Stimulated activated CD8-positive, alpha-beta memory T cell treated with anti-CD3 and anti-CD28 coated beads, Interleukin-15, amount 100 ng/mL, for 48 hours (primary cell): ENCODE measurements at regions not wholly inside any gene's neighbourhood (a gene's known extent, or its start where the extent isn't known, plus 50 kb on each side); places are given as distances from the start of the nearest gene placed in this dataset.

Experiments
- DNase-seq, 2 donors: peaks; one replicate each; pipeline ENCODE4 v3.0.0-alpha.2; 2020; ENCODE audit warnings: low read depth in 2 of 2

- DNase-seq, result no peak
These were observed 824.3 kb upstream of the ZEB2 start for GRCh38 chr2:145344076-145344724.

DNA sequence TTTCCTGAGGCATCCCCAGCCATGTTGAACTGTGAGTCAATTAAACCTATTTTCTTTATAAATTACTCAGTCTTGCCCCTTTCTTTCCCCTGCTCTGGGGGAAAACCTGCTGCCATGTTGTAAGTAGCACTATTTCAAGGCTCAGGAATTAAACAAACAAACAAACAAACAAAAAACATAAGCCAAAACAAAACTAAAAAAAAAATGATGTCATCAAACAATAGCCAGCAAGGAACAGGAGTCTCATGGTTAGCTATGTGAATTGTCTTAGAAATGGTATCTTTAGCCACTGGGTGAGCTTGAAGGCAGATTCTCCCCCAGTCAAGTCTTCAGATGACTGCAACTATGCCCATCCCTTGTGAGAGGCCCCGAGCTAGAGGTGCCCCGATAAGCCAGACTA, 823.4 kb upstream of the ZEB2 start:
- DNase-seq, result no peak

- no peak for DNase-seq
These were observed 821.6 kb upstream of the ZEB2 start for GRCh38 chr2:145341536-145341935.

DNA sequence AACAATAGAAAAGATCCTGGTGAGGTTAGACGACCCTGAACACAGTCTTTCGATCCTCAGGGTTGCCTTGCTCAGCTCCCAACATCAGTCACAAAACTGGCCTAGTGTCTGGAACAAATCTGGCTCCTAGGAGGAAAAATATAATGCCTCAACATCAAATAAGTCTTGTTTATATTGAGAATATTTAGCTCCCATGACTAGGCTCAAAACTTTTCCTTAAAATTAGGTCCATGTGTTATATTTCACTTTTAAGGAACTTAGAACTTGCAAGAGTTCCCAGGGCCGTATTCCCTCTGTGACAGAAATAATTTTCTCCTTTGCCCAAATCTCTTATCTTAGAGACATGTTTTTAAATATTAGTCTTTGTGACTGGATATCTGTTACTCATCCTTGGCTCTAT, 819.7 kb upstream of the ZEB2 start:
- DNase-seq, result no peak

DNA sequence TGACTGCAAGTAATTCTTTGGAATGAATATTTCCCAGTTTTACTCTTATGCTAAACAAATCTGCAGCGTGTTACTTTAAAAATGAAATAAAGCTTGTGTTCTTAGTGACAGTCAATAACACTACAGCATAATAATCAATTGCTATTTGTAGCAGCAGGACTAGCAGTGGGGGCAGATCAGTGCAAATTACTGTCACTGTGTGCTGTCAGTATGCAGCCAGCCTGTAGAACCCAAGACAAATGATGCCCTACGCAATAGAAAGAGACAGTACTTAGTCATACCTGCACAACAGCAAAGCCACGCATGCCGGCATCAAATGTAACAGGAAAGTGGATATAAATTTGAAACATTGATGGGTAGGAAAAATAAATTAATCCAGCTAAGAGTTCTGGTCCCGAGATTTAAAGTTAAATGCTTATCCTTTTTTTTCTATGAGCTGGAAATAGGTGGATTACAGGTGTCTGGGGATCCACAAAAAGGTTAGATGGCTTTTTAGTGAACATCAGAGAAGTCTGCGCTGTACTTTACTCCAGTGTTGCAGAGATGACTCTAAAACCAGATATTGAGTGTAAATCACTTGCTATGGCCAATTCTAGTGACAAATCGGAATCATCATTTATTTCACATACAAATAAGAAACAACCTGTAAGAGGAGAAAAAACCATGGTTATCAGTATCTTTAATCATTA, 812.4 kb upstream of the ZEB2 start:
- no peak for DNase-seq

DNA sequence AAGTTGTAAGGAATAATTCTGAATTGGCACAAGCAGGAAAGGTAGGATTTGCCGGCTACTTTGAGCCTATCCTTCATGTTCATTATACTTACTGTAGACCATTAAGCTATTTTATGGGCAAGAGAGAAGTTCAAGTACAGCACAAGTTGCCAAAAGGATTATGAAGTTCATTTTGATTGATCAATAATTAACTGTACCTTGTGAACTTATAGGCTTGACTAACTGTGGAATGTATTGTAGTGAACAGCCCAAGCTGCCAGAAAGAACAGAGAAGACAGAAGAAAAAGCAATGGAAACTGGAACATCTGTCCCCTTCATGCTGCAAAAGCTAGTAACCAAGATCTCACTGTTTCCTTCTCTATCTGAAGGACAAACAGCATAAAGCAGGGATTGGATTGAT, 810.1 kb upstream of the ZEB2 start:
- no peak for DNase-seq

DNA sequence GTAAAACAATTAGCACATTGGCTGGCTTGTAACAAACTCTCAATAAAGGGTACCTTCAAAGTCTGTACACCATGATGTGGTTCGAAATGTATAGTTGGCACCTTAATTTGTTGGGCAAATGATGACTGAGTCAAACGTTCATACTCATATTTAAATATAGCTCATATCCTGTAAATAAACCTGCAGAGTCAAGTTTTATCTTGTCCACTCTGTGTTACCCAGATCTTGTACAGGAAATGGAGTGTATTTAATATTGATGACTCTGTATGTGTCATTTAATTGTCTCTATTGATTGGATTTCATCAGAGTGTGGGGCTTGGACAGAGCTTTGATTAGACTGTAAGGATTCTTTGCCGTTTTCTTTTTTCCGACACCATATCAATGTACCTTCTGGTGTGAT, 805.6 kb upstream of the ZEB2 start:
- DNase-seq, result no peak

GRCh38 chr2:145324748-145325147, 804.8 kb upstream of the ZEB2 start:
- no peak for DNase-seq

DNA sequence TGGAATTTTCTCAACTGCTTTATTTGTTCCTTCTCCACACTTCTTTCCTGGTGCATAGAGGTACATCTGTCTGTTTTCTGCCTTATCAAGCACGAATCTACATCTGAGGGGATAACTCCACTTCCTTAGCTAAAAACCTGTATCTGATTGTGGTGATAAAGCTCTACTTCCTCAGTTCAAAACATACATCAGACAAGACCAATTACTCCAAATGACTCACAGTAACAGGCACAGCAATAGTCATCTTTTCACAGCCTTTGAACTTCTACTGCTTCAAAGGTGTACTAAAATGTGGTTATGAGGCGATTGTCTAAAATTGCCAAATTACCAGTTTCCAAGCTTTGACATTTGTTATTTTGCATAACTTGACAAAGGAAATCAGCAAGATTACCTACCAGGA, 803.6 kb upstream of the ZEB2 start:
- no peak for DNase-seq

DNA sequence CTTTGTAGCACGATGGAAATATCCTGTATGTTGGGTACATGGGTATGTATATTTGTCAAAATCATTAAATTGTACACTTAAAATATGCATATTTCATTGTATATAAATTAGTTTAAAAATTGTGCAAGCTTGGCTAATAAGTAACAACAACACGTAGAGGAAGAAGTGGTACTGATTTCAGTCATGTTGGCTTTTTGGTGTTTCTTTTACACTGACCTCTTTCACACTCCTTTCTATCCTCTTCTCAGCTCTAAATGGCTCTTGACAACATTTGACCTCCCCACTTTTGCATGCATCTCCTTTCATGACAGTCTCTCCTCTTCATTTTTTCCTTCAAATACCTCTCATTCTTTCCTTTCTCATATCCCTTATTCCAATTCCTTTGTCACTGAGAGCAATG, 801.4 kb upstream of the ZEB2 start:
- no peak for DNase-seq

DNA sequence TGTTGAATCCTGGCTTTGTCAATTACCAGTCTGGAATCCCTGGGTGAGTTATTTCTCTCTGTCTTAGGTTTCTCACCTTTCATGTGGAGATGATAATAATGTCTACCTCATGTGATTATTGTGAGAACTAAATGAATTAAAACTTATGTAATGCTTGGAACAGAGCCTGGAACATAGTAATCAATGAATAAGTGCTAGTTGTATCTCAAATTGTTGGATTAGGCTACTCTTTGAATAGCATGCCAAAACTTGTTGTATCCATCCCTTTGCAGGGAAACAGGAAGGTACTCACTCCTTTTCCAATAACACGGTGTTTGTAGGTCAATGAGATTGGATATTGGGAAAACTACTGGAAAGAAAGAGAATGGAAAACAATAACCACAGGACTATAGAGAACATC, 796.6 kb upstream of the ZEB2 start:
- no peak for DNase-seq

GRCh38 chr2:145315053-145315452, 795.1 kb upstream of the ZEB2 start:
- DNase-seq, result no peak

DNA sequence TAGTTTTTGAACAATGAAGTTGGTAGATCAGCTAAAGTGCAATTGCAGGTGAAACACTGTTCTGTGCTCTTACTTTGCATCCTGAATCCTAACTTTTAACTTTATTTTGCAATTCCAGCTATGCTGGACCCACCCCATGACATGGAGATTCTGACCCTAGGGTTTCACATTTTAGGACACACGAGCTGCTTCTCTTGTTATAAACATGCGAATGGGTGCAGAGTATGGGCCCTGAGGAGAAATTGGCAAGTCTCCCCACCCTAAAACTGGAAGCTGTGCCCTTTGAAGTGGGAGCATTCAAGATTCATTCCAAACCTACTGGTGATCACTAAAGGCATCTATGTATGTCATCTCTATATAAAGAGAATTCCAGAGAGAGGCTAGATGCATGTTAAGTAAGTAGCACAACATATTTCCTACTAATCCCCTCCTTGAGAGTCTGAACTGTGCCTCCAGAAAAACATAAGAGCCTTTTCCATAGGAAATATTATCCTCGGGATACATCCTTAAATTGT, 794.3 kb upstream of the ZEB2 start:
- DNase-seq, result no peak

GRCh38 chr2:145305889-145306288, 786.0 kb upstream of the ZEB2 start:
- no peak for DNase-seq

- DNase-seq, result no peak
These were observed 784.6 kb upstream of the ZEB2 start for GRCh38 chr2:145304501-145304900.

DNA sequence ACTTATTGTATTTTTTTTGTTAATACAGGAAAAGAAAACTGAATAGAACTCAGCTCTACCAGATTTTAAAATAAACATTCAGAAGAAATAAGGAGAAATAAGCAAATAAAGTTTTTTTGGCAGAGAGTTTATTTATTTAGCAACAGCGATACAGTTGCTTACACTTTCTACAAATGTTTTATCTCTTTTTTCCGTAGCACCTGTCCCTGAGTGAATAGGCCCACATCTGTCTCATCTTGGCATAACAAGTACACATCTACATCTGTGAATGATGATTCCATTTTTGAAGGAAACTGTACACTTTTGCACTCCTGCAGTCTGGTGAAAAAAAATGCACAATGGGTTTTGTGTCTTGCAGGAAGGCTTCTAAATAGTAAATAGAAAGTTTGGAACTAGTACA, 783.6 kb upstream of the ZEB2 start:
- DNase-seq, result no peak

- no peak for DNase-seq
These were observed 783.0 kb upstream of the ZEB2 start for GRCh38 chr2:145302886-145303285.

- DNase-seq, result no peak
These were observed 782.5 kb upstream of the ZEB2 start for GRCh38 chr2:145302451-145302850.

DNA sequence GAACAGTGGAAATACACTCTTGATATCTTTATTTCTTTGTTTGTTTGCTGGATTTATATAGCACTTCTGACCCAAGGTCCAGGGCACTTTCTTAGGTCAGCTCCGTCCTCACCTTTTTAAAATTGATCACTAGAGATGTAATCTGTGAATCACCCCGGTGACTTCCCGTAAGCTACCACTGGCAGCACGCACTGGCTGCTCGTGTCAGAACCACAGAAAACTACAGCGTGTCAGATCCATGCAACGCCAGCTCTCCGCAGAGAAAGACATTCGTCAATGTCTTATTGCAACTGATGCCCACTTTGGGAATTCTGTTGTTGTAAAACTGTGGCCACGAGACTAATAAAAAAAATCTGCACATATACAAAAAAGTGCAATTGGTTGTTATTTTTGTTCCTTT, 779.4 kb upstream of the ZEB2 start:
- DNase-seq, result no peak

GRCh38 chr2:145292166-145292565, 772.2 kb upstream of the ZEB2 start:
- no peak for DNase-seq

- DNase-seq, result no peak
These were observed 771.1 kb upstream of the ZEB2 start for GRCh38 chr2:145290986-145291385.

- no peak for DNase-seq
These were observed 770.0 kb upstream of the ZEB2 start for GRCh38 chr2:145289946-145290345.

DNA sequence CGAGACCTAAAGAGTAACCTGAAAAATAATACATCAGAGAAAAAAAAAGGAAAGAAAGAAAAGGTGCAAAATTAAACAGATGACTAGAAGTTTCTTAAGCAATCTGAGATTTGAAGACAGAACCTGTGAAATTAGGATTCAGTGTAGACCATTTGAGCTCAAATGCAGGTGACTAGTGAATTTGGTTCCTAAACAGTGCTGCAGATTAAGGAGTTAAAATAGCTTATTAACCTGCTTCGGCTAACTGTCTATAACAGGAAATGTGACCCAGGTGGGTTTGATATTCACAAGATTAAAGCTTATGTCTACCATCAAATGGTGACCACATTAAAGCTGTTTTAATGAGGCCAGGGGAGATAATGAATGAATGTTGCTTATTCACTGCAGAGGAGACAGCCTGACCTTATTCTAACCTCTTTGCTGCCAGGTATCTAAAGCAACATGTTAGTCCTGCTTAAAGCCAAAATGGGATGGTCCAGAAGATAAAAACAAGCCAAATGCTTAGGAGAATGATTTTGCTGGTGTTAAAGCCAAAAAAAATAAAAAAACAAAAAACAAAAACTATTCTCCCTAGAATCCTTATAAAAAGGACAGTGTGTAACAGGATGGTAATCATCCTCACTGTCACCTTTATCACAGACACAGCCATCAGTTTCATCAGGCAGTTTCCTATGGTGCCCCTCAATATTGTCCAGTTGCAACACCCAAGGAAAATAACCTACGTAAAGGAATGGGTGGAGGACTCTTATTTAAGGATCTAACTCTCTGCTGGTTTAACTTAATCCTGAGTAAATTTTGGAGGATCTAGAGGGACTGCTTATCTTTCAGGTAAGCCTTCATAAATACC, 769.0 kb upstream of the ZEB2 start:
- DNase-seq, result no peak
